Mesendoderm (in vitro differentiated cells): ENCODE measurements at regions not wholly inside any gene's neighbourhood (a gene's known extent, or its start where the extent isn't known, plus 50 kb on each side); places are given as distances from the start of the nearest gene placed in this dataset.
A peak's percentile ranks its signal among the peaks of the same experiment; 100 is the strongest.

Experiments used
- DNase-seq: peaks from one replicate; pipeline ENCODE4 v3.0.0; 2013
- H2AK5ac ChIP-seq: 2 replicates; pipeline ENCODE4 v1.6.1; 2013; ENCODE audit warnings: low read length, inconsistent platforms
- H2BK120ac ChIP-seq: 2 replicates; pipeline ENCODE4 v1.6.1; 2013; ENCODE audit warnings: low read depth, mild to moderate bottlenecking, low read length, moderate library complexity, mixed read lengths
- H2BK15ac ChIP-seq: replicated peaks from 2 replicates; pipeline ENCODE4 v1.6.1; 2013; ENCODE audit warnings: low read depth, mild to moderate bottlenecking, moderate library complexity
- H2BK5ac ChIP-seq: 2 replicates; pipeline ENCODE4 v1.6.1; 2013; ENCODE audit warnings: low read length, inconsistent platforms
- H3K18ac ChIP-seq: 2 replicates; pipeline ENCODE4 v1.6.1; 2013; ENCODE audit warnings: mild to moderate bottlenecking, low read length, mixed read lengths
- H3K23ac ChIP-seq: one replicate; pipeline ENCODE4 v1.6.1; 2013; ENCODE audit warnings: low read length
- H3K27ac ChIP-seq: 2 replicates; pipeline ENCODE4 v1.5.1; 2013; ENCODE audit warnings: low read depth, mild to moderate bottlenecking, inconsistent platforms, low read length, moderate library complexity
- H3K27me3 ChIP-seq: 2 replicates; pipeline ENCODE4 v1.6.1; 2013; ENCODE audit warnings: low read length, control low read depth, mild to moderate bottlenecking, inconsistent platforms; ENCODE audit not compliant: insufficient read depth, poor library complexity
- H3K36me3 ChIP-seq: 2 replicates; pipeline ENCODE4 v1.6.1; 2013; ENCODE audit warnings: low read length, inconsistent platforms; ENCODE audit not compliant: control insufficient read depth, insufficient read depth
- H3K4ac ChIP-seq: one replicate; pipeline ENCODE4 v1.6.1; 2013; ENCODE audit warnings: low read depth, mild to moderate bottlenecking, low read length, moderate library complexity
- H3K4me1 ChIP-seq: 2 replicates; pipeline ENCODE4 v1.6.1; 2013; ENCODE audit warnings: low read depth, low read length, inconsistent platforms; ENCODE audit not compliant: control insufficient read depth
- H3K4me2 ChIP-seq: 2 replicates; pipeline ENCODE4 v1.6.1; 2013; ENCODE audit warnings: low read length
- H3K4me3 ChIP-seq: 2 replicates; pipeline ENCODE4 v1.5.1; 2013; ENCODE audit warnings: mild to moderate bottlenecking, low read length
- H3K56ac ChIP-seq: one replicate; pipeline ENCODE4 v1.6.1; 2013; ENCODE audit warnings: low read length
- H3K79me1 ChIP-seq: 2 replicates; pipeline ENCODE4 v1.6.1; 2013; ENCODE audit warnings: low read length, inconsistent platforms
- H3K79me2 ChIP-seq: 2 replicates; pipeline ENCODE4 v1.6.1; 2013; ENCODE audit warnings: mild to moderate bottlenecking, low read length; ENCODE audit not compliant: control insufficient read depth, insufficient read depth
- H3K9ac ChIP-seq: 2 replicates; pipeline ENCODE4 v1.6.1; 2013; ENCODE audit warnings: low read length, inconsistent platforms
- H4K5ac ChIP-seq: one replicate; pipeline ENCODE4 v1.6.1; 2013; ENCODE audit warnings: low read length
- H4K8ac ChIP-seq: one replicate; pipeline ENCODE4 v1.6.1; 2013; ENCODE audit warnings: low read depth, mild to moderate bottlenecking, control low read depth, low read length, moderate library complexity
- WGBS: extraction: QIAGEN DNeasy Blood & Tissue Kit; methylation state at CpG from one replicate; pipeline ENCODE4 v1.1.7; 2013; ENCODE audit warnings: low lambda C conversion rate, missing lambda C conversion rate; ENCODE audit not compliant: insufficient coverage; ENCODE audit errors: extremely low coverage; 5-methylcytosine and 5-hydroxymethylcytosine counted together

DNA sequence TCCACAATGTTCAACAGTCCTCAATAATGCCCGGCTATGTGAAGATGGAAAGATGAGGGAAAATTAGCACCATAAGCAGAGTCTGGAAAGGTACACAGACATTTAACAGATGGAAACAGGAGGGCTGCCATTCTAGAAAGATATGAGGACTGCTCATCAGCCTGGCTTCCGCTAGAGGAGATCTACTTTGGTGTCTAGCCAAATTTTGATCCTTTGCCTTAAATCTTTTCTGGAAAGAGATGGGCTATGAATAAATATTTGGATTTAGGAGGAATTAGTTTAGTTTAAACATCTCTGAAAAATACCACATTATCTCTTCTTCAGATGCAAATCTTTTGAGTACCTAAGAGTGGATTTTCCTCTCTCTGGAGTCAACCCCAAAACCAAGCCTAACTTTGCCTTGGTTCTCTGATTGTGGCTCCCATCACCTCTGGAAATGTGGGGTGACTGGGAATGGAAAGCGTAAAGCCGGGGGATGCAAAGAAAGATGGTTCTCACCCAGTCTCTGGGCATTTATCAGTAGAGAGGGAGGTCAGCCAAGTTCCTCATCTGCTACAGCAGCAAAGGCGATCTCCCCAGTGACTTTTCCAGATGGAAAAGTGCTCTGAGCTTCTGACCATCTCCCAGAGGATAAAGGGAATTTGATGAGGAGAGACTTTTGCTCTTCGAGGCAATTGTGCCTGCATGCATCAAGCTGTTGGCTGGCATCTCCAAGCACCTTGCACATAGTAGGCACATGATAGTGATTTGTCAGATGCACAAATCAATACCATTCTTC lies 410.6 kb downstream of the ZNF521 start:
- H3K9ac ChIP-seq, result no peak overlapping the region
- no CpG with 5 or more reads among the region's 6 CpGs for WGBS
- no peak overlapping the region for H3K27ac ChIP-seq
- H3K4ac ChIP-seq, result no peak overlapping the region
- H3K27me3 ChIP-seq, result no peaks in the 10 kb centered on the region
- no peak overlapping the region for H3K4me3 ChIP-seq
- no peak for DNase-seq
- H3K79me2 ChIP-seq, result no peaks in the 10 kb centered on the region
- H4K8ac ChIP-seq, result no peak overlapping the region
- no peaks in the 10 kb centered on the region for H3K36me3 ChIP-seq
- H3K4me1 ChIP-seq, result no peaks in the 10 kb centered on the region
- H3K4me2 ChIP-seq, result no peak overlapping the region
- no peak overlapping the region for H3K23ac ChIP-seq
- no peak overlapping the region for H2BK15ac ChIP-seq
- no peak overlapping the region for H2BK5ac ChIP-seq
- no peaks in the 10 kb centered on the region for H3K79me1 ChIP-seq
- no peak overlapping the region for H3K18ac ChIP-seq
- no peak overlapping the region for H2BK120ac ChIP-seq
- H4K5ac ChIP-seq, result no peak overlapping the region
- H2AK5ac ChIP-seq, result no peak overlapping the region
- no peak overlapping the region for H3K56ac ChIP-seq

DNA sequence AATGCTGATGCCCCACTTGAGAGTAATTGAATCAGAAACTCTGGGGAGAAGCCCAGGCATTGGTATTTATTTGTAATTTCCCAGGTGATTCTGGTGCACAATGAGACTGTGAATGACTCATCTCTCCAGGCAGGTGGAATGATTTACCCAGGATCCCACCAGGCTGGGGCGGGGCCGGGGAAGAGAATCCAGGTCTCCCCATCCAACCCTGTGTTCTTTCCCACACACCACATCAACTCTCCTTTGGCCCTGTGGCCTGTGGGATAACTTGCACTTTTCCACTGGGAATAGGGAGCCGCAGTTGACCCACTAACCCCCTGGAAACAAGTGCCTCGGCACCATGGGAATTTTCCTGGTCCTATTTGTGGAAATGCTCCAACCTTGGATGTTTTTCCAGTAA lies 409.8 kb downstream of the ZNF521 start:
- Histone ChIP-seq H3K4me1 (no peaks in the 10 kb centered on the region), H2BK15ac (no peak overlapping the region), H3K23ac (no peak overlapping the region), H2BK5ac (no peak overlapping the region), H3K36me3 (no peaks in the 10 kb centered on the region), H3K79me1 (no peaks in the 10 kb centered on the region), H4K8ac (no peak overlapping the region), H3K27ac (no peak overlapping the region), H2AK5ac (no peak overlapping the region), H3K4ac (no peak overlapping the region), H2BK120ac (no peak overlapping the region), H3K4me2 (no peak overlapping the region), H3K27me3 (no peaks in the 10 kb centered on the region), H3K9ac (no peak overlapping the region), H4K5ac (no peak overlapping the region), H3K79me2 (no peaks in the 10 kb centered on the region), H3K18ac (no peak overlapping the region), H3K56ac (no peak overlapping the region), H3K4me3 (no peak overlapping the region)
- DNase-seq, result no peak
- no CpG with 5 or more reads among the region's 4 CpGs for WGBS

DNA sequence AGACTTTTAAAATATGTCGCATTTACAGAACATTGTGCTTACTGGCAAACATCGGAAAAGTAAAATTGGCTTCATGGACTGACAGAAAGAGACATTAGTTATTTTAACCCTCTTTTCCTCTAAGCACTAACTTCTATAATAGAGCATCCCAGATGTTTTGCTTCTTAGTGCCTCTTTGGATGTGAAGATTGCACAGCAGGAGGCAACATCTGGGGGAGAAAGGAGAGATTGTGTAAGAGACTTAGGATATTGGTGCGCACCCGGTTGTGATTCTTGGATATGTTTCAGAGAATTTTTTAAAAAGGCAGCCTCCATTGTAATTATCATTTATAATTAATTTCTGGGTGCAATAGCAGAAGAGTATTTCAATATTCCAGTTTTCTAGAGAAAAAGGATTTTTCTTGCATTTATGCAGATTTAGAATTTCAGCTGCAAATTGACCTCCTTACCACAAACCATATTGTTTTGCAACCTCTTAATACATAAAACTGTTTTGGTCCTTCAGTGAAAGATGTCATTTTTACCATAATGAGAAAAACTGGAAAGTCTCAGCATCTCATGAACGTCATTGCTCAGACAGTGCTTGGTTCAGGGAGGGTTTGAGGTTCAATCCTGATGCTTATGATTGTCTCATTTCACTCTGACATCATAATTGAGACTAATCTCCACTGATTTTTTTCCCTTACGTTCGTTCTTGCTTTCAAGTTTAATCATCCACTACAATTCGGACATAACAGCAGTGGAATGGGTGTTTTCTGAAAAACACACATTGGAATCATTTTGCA lies 404.3 kb downstream of the ZNF521 start:
- Histone ChIP-seq H3K36me3 (no peaks in the 10 kb centered on the region), H3K79me1 (no peaks in the 10 kb centered on the region), H3K56ac (no peak overlapping the region), H3K18ac (no peak overlapping the region), H3K27ac (no peak overlapping the region), H3K4me2 (no peak overlapping the region), H2BK5ac (no peak overlapping the region), H4K8ac (no peak overlapping the region), H2BK15ac (no peak overlapping the region), H4K5ac (no peak overlapping the region), H3K79me2 (no peaks in the 10 kb centered on the region), H2AK5ac (no peak overlapping the region), H3K23ac (no peak overlapping the region), H3K4me1 (no peaks in the 10 kb centered on the region), H3K4me3 (no peak overlapping the region), H3K9ac (no peak overlapping the region), H3K4ac (no peak overlapping the region), H3K27me3 (no peaks in the 10 kb centered on the region), H2BK120ac (no peak overlapping the region)
- no peak for DNase-seq
- no CpG with 5 or more reads among the region's 8 CpGs for WGBS

DNA sequence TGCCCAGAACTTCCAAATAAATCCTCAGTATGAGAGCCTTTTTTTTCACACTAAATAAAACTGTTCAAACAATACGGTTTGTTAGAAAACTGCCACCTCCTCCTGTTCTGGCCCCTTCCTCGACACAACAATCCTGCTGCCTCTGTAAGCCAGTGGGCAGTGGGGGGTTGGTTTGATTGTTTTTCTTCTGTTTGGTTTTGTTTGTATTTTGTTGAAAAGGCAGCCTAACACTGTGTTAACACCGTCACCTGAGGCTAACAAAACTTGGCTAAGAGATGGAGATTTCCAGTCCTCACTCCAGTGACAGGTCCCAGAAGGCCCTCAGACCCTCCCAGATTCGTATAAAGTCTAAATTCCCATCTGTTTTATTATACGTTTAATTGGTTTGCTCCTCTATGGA lies 402.1 kb downstream of the ZNF521 start:
- Histone ChIP-seq H2BK15ac (no peak overlapping the region), H3K79me2 (no peaks in the 10 kb centered on the region), H2BK5ac (no peak overlapping the region), H2BK120ac (no peak overlapping the region), H3K23ac (no peak overlapping the region), H3K27ac (no peak overlapping the region), H3K18ac (peak overlapping the region; percentile 25), H4K8ac (no peak overlapping the region), H2AK5ac (no peak overlapping the region), H4K5ac (no peak overlapping the region), H3K4ac (no peak overlapping the region), H3K79me1 (no peaks in the 10 kb centered on the region), H3K56ac (no peak overlapping the region), H3K4me3 (no peak overlapping the region), H3K9ac (no peak overlapping the region), H3K4me1 (no peaks in the 10 kb centered on the region), H3K36me3 (no peaks in the 10 kb centered on the region), H3K4me2 (no peak overlapping the region), H3K27me3 (no peaks in the 10 kb centered on the region)
- no peak for DNase-seq
- WGBS, result no CpG with 5 or more reads among the region's 5 CpGs

DNA sequence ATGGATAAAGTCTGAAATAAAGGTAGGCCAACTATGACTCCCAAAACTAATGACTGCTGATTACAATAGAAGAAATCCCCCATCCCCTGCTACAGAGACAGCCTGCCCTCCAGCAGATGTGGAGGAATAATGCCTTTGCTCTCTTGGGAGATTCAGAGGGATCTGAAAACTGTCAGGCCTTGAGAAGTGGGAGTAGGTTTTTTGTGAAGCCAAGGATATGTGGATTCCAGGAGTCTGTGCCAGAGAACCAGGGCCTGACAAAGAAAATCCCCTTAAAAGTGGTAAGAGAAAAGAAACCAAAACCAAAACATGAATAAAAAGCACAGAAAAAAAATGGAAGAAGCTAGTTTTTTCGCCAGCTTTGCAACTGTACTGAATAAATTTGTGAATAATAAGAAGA lies 397.6 kb downstream of the ZNF521 start:
- WGBS, result no CpG with 5 or more reads among the region's 1 CpG
- Histone ChIP-seq H2AK5ac (no peak overlapping the region), H3K4me3 (no peak overlapping the region), H3K23ac (no peak overlapping the region), H2BK15ac (no peak overlapping the region), H3K27me3 (no peaks in the 10 kb centered on the region), H3K79me1 (no peaks in the 10 kb centered on the region), H2BK5ac (no peak overlapping the region), H2BK120ac (no peak overlapping the region), H3K4ac (no peak overlapping the region), H4K8ac (no peak overlapping the region), H3K36me3 (no peaks in the 10 kb centered on the region), H3K4me2 (no peak overlapping the region), H3K18ac (no peak overlapping the region), H4K5ac (no peak overlapping the region), H3K27ac (no peak overlapping the region), H3K9ac (no peak overlapping the region), H3K4me1 (no peaks in the 10 kb centered on the region), H3K56ac (peak overlapping the region; percentile 35), H3K79me2 (no peaks in the 10 kb centered on the region)
- DNase-seq, result peak; percentile 32
